Breast epithelium (tissue), 4 donors: ENCODE measurements at regions not wholly inside any gene's neighbourhood (a gene's known extent, or its start where the extent isn't known, plus 50 kb on each side); places are given as distances from the start of the nearest gene placed in this dataset.

Source experiments
- DNase-seq, 2 donors: peaks; one replicate each; pipeline ENCODE4 v3.0.0-alpha.2; 2019; ENCODE audit warnings: low spot score in 2 of 2
- H3K27ac ChIP-seq, 2 donors: fragments of 200-600 bp; sonication (generic) in 1 of 2; one replicate each; pipeline ENCODE4 v1.5.1; 2016 to 2019; ENCODE audit warnings: mild to moderate bottlenecking in 1 of 2
- H3K27me3 ChIP-seq, 2 donors: fragments of 200-600 bp; sonication (generic) in 1 of 2; one replicate each; pipeline versions ENCODE4 v1.5.1 to v1.6.0; 2017 to 2019; ENCODE audit warnings: control low read depth in 1 of 2, mild to moderate bottlenecking in 1 of 2
- H3K36me3 ChIP-seq: fragments of 200-600 bp; one replicate; pipeline ENCODE4 v1.5.1; 2019
- H3K4me1 ChIP-seq, 2 donors: fragments of 200-600 bp; sonication (generic); one replicate each; pipeline ENCODE4 v1.5.1; 2016 to 2019; ENCODE audit warnings: control low read depth in 1 of 2
- H3K4me3 ChIP-seq, 3 donors: fragments of 200-600 bp; sonication (generic); 1 replicate in 2 of 3; 2 replicates in 1 of 3; pipeline ENCODE4 v1.5.1; 2016 to 2019; ENCODE audit warnings: mild to moderate bottlenecking in 3 of 3, moderate library complexity in 2 of 3
- H3K9me3 ChIP-seq, 2 donors: fragments of 200-600 bp; sonication (generic) in 1 of 2; one replicate each; pipeline ENCODE4 v1.5.1; 2016 to 2019; ENCODE audit warnings: control low read depth in 1 of 2
- POLR2A ChIP-seq: fragments of 450-650 bp; IDR thresholded peaks from one replicate; pipeline ENCODE4 v1.6.1; 2016; ENCODE audit warnings: antibody characterized with exemption, mild to moderate bottlenecking, moderate library complexity
- POLR2AphosphoS5 ChIP-seq, 3 donors: sonication (generic); formaldehyde crosslinking; IDR thresholded peaks; one replicate each; pipeline ENCODE4 v1.6.1; 2017; ENCODE audit warnings: antibody characterized with exemption in 3 of 3
- intact Hi-C: fragments of 100-400 bp; cut with DNase I; formaldehyde crosslinking; loops from one replicate; pipeline ENCODE4 v1.15.1; 2023; ENCODE audit warnings: low total_unique reads
- TF ChIP-seq, protein P1 (sequence below), 3 donors: fragments of 450-650 bp; IDR thresholded peaks; one replicate each; pipeline ENCODE4 v1.5.1; 2016 to 2017; ENCODE audit warnings: antibody characterized with exemption in 3 of 3, mild to moderate bottlenecking in 3 of 3, moderate library complexity in 3 of 3

DNA sequence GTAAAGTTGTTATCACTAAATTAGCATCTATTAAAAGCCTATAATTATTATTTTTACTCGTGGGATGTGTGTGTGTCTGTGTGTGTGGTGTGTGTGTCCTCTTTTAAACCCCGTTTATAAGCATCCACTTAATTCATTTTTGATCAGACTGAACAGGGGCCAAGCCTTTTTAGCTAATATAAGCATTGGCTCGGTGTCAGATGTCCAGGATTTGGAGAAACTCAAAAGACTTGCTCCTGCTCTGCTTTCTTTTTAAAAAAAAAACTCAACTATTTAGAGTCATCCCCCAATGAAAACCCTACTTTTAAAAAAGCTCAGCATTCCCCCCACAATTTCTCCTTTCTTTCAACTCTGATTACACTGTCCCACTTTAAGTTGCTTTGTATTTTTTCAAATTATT lies 459.3 kb upstream of the MAF start:
- H3K27me3 ChIP-seq = no peaks in the 10 kb centered on the region
- H3K4me3 ChIP-seq = no peak overlapping the region
- no peak for TF ChIP-seq POLR2A
- TF ChIP-seq, protein P1, sequence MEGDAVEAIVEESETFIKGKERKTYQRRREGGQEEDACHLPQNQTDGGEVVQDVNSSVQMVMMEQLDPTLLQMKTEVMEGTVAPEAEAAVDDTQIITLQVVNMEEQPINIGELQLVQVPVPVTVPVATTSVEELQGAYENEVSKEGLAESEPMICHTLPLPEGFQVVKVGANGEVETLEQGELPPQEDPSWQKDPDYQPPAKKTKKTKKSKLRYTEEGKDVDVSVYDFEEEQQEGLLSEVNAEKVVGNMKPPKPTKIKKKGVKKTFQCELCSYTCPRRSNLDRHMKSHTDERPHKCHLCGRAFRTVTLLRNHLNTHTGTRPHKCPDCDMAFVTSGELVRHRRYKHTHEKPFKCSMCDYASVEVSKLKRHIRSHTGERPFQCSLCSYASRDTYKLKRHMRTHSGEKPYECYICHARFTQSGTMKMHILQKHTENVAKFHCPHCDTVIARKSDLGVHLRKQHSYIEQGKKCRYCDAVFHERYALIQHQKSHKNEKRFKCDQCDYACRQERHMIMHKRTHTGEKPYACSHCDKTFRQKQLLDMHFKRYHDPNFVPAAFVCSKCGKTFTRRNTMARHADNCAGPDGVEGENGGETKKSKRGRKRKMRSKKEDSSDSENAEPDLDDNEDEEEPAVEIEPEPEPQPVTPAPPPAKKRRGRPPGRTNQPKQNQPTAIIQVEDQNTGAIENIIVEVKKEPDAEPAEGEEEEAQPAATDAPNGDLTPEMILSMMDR (IDR thresholded peaks at IDR 0.05) = no peak
- DNase-seq = no peak
- no peaks in the 10 kb centered on the region for H3K4me1 ChIP-seq
- no peaks in the 10 kb centered on the region for H3K36me3 ChIP-seq
- H3K9me3 ChIP-seq = no peaks in the 10 kb centered on the region
- intact Hi-C loops = no loop called here
- H3K27ac ChIP-seq = no peak overlapping the region

DNA sequence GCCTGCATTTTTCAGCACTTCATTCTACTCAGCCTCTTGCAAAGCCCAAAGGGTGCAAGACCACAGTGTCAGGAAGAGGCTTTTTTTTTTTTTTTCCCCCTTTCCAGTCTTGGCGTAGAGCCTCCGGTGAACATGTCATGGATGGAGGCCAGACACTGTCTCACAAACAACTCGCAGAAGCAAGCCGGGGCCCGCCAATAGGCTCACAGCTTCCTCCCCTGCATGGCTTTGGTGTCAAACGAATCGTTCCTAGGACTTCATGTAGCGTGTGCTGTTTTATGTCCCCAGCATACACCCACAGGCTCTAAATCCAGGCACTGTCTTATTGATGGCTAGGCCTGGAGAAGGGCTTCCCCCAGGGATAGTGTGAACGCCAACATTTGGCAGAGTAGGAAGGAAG lies 457.7 kb upstream of the MAF start:
- TF ChIP-seq POLR2AphosphoS5 (IDR thresholded peaks at IDR 0.05) (peak in 1 of 3 donors; percentile 79), POLR2A (no peak)
- Histone ChIP-seq H3K9me3 (no peaks in the 10 kb centered on the region), H3K4me3 (peak overlapping the region in 2 of 3 donors; percentile 11 to 44), H3K36me3 (no peaks in the 10 kb centered on the region), H3K27ac (peak overlapping the region; percentile 50 to 78), H3K27me3 (no peaks in the 10 kb centered on the region), H3K4me1 (no peaks in the 10 kb centered on the region)
- peak in 1 of 2 donors; percentile 37 for DNase-seq
- intact Hi-C loops = no loop called here

DNA sequence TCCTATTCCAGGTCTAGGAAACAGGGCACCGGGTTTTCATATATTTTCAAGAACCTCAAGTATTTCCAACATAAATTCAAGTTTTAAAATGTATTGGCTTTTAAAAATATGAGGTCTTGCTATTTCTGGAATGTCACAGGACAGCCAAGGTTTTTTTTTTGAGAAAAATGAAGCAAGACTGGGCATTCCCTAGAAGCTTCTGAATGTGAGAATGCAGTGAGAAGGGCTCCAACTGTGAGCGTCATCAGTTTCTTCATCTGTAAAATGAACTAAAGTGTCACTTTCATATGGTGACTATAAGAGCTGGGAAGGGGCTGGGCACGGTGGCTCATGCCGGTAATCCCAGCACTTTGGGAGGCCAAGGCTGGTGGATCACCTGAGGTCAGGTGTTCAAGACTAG lies 455.8 kb upstream of the MAF start:
- Histone ChIP-seq H3K4me1 (no peaks in the 10 kb centered on the region), H3K36me3 (no peaks in the 10 kb centered on the region), H3K4me3 (no peak overlapping the region), H3K9me3 (no peaks in the 10 kb centered on the region), H3K27ac (peak overlapping the region; percentile 45 to 54), H3K27me3 (no peaks in the 10 kb centered on the region)
- intact Hi-C loops = no loop called here
- no peak for DNase-seq
- TF ChIP-seq POLR2AphosphoS5 (IDR thresholded peaks at IDR 0.05) (no peak), POLR2A (no peak)
- TF ChIP-seq, protein P1 (IDR thresholded peaks at IDR 0.05) = no peak

DNA sequence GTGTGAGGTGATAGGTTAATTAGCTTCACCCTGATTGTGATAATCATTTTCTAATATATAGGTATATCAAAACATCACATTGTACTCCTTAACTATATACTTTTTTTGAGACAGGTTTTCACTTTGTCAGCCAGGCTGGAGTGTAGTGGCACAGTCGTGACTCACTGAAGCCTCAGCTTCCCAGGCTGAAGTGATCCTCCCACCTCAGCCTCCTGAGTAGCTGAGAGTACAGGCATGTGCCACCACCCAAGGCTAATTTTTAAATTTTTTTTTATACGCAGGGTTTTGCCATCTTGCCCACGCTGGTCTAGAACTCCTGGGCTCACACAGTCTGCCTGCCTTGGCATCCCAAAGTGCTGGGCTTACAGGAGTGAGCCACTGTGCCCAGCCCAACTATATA lies 455.3 kb upstream of the MAF start:
- Histone ChIP-seq H3K9me3 (no peaks in the 10 kb centered on the region), H3K27ac (peak overlapping the region; percentile 45 to 54), H3K4me1 (no peaks in the 10 kb centered on the region), H3K36me3 (no peaks in the 10 kb centered on the region), H3K4me3 (no peak overlapping the region), H3K27me3 (no peaks in the 10 kb centered on the region)
- intact Hi-C loops = no loop called here
- TF ChIP-seq, protein P1 (IDR thresholded peaks at IDR 0.05) = no peak
- TF ChIP-seq POLR2AphosphoS5 (IDR thresholded peaks at IDR 0.05) = no peak
- TF ChIP-seq POLR2A = no peak
- no peak for DNase-seq

DNA sequence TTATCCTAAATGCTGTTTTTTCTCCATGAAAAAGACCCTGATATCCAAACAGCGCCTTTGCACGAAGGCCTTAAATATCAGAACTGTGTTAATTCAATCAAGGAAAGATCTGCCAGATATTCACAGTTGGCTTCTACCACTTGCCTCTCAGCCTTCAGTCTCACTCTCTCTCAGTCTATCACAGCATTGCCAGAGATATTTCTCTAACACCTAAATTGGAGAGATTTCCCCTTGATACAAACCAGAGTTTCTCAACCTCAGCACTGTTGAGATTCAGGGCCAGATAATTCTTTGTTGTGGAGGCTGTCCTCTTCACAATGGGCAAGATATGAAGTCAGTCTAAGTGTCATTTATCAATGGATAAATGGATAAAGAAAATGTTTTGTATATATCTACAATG lies 454.1 kb upstream of the MAF start:
- TF ChIP-seq POLR2AphosphoS5 (IDR thresholded peaks at IDR 0.05) (no peak), POLR2A (no peak)
- TF ChIP-seq, protein P1 (IDR thresholded peaks at IDR 0.05) = no peak
- Histone ChIP-seq H3K27me3 (no peaks in the 10 kb centered on the region), H3K4me3 (no peak overlapping the region), H3K9me3 (no peaks in the 10 kb centered on the region), H3K27ac (no peak overlapping the region), H3K4me1 (no peaks in the 10 kb centered on the region), H3K36me3 (no peaks in the 10 kb centered on the region)
- DNase-seq = no peak
- intact Hi-C loops = no loop called here

DNA sequence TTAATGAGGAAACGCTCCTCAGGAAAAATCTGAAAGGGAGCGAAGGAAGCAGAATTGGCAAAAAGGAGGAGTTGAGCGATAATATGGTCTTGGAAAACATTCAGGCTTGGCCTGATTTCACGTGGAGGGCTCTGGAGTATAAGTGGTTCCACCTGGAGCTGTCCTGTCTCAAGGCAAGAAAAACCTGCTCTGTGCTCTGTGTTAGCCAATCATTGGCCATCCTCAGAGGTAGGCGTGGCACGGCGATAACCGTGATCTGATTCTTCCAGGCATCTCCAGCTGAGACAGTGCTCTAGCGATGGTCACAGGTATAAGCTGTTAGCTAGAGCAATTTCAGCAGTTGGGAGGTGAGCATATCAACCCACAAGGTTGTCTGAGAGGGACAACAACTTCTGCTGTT lies 450.5 kb upstream of the MAF start:
- Histone ChIP-seq H3K27ac (no peak overlapping the region), H3K4me3 (no peak overlapping the region), H3K4me1 (no peaks in the 10 kb centered on the region), H3K36me3 (no peaks in the 10 kb centered on the region), H3K27me3 (no peaks in the 10 kb centered on the region), H3K9me3 (no peaks in the 10 kb centered on the region)
- intact Hi-C loops = no loop called here
- DNase-seq = no peak
- TF ChIP-seq POLR2AphosphoS5 (IDR thresholded peaks at IDR 0.05) = no peak
- no peak for TF ChIP-seq POLR2A
- TF ChIP-seq, protein P1 (IDR thresholded peaks at IDR 0.05) = no peak
